Ectodermal cell (in vitro differentiated cells): ENCODE measurements at regions not wholly inside any gene's neighbourhood (a gene's known extent, or its start where the extent isn't known, plus 50 kb on each side); places are given as distances from the start of the nearest gene placed in this dataset.
"Not testable (repeated sequence)": the region's sequence is repeated elsewhere in the genome, so short reads cannot be mapped to it uniquely, and the experiment has no call there.

Source experiments
- H3K27ac ChIP-seq: 2 replicates; pipeline ENCODE4 v1.7.0; 2013; ENCODE audit warnings: mild to moderate bottlenecking, low read depth, low read length; ENCODE audit not compliant: insufficient read depth, poor library complexity, severe bottlenecking
- H3K27me3 ChIP-seq: 2 replicates; pipeline ENCODE4 v1.7.0; 2013; ENCODE audit warnings: mild to moderate bottlenecking, low read length; ENCODE audit not compliant: insufficient read depth, control insufficient read depth, poor library complexity, severe bottlenecking
- H3K36me3 ChIP-seq: one replicate; pipeline ENCODE4 v1.7.0; 2013; ENCODE audit warnings: low read length; ENCODE audit not compliant: control insufficient read depth, insufficient read depth
- H3K4me1 ChIP-seq: one replicate; pipeline ENCODE4 v1.7.0; 2013; ENCODE audit warnings: low read length; ENCODE audit not compliant: control insufficient read depth, insufficient read depth
- H3K4me3 ChIP-seq: 2 replicates; pipeline ENCODE4 v1.7.0; 2013; ENCODE audit warnings: low read depth, low read length, control low read depth; ENCODE audit not compliant: insufficient read depth
- H3K9me3 ChIP-seq: 2 replicates; pipeline ENCODE4 v1.7.0; 2013; ENCODE audit warnings: mild to moderate bottlenecking, low read length, moderate library complexity; ENCODE audit not compliant: control insufficient read depth
- WGBS, 2 experiments: methylation state at CpG; one replicate each; pipeline ENCODE4 v1.1.7; 2013; ENCODE audit warnings: missing lambda C conversion rate in 2 of 2; 5-methylcytosine and 5-hydroxymethylcytosine counted together

DNA sequence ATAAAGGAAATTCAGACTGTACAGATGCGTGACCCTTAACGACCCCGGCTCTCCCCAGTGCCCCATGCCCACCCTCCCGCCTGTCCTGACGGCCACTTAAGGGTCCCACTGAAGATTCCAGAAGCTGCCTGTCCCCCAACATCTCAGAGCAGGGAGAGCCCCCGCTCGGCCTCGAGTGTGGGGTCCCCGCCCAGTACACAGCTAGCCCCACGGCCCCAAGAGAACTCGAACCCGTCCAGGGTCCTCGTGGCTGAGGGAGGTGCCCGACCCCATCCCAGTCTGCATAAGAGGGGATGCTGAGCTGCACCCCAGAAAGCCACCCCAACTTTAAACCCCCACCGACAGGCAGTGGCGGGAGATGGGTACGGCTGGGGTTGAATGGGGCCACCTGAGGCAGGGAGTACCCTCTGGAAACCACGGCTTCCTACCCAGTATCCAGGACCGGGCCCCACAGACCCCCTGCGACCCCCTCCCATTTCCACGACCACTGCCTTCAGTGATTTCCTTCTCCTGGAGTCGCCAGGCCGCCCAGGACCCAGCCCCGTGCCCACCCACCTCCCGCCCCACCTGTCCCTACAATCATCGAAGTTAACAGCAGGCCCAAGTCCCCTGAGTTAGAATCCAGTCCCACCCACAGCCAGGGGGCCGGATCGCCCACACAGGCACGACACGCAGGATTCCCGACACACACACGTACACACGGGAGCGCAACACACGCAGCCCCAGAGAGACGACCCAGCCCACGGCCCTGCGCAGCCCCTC, 177.7 kb downstream of the SPATA31A1 start:
- not testable (repeated sequence) for H3K27me3 ChIP-seq, H3K27ac ChIP-seq, H3K9me3 ChIP-seq, H3K36me3 ChIP-seq, H3K4me1 ChIP-seq, H3K4me3 ChIP-seq
- WGBS, 2 experiments: 95 to 97% methylated on average over 23 of the region's 38 CpGs

DNA sequence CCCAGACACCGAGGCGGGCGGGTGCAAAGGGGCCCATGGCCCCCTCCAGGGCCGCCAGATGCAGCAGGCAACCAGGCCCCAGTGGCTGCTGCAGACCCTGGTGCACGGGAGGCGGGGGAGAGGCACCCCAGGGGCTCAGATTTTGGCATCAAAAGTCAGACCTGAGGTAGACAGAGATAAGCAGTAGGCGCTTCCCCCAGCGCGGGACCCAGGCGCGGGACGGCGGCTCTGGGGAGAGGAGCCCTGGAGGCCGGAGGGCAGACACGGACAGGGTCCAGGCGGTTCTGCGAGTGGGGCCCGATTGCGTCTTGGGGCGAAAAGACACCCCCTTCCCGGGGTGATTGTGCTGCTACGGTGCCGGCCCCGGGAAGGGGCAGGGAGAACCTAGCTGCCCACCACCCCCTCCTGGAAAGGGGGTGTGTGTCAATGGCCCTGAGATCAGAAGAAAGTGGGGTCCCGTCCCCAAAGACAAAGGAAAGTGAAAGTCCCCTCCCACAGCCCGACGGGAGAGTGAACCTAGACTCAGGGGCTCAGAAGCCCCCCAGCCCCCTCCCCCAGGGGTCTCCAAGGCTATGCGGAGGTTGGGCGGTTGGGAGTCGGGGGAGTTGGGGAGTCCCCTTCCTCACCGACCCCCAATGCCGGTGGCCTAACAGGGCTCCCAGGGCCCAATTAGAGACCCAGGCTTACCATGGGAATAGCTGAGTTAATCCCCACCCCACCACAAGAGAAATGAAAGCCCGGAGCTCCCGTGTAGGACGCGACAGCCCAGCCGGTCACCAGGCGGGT, 178.5 kb downstream of the SPATA31A1 start:
- H3K9me3 ChIP-seq, H3K36me3 ChIP-seq, H3K27ac ChIP-seq, H3K4me1 ChIP-seq, H3K27me3 ChIP-seq, H3K4me3 ChIP-seq: not testable (repeated sequence)
- 93 to 99% methylated on average over 10 to 13 of the region's 38 CpGs for WGBS, 2 experiments

DNA sequence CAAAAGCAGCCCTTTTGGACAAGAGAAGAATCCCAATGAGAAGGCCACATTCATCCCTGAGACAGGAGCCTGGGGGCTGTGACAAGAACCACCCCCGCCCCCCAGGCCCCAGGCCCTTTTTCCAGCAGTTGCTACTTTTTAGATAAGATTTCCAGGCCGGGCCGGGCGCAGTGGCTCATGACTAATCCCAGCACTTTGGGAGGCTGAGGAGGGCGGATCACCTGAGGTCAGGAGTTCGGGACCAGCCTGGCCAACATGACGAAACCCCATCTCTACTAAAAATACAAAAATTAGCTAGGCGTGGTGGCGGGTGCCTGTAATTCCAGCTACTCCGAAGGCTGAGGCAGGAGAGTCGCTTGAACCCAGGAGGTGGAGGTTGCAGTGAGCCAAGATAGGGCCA, 179.4 kb downstream of the SPATA31A1 start:
- 91 to 95% methylated on average over 10 of the region's 11 CpGs for WGBS, 2 experiments
- H3K4me1 ChIP-seq, H3K36me3 ChIP-seq, H3K4me3 ChIP-seq, H3K9me3 ChIP-seq, H3K27me3 ChIP-seq, H3K27ac ChIP-seq: not testable (repeated sequence)

DNA sequence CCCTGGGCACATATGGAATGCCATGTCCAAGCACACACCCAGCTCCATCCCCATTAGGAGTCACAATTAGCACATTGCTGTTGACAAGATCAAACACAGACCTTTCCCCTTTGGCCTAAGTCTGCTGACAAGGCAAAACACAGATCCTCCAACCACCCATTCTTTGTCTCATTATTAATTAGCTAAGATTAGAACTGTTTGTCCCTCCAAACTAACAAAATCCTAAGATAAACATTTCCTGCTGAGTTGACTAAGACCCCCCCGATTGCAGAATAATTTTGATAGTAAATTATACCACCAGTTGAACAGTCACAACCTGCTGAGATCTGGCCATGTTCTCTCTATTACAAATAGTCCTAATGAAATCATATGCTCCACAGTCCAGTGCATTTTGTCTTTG, 186.7 kb downstream of the SPATA31A1 start:
- H3K4me1 ChIP-seq, H3K27ac ChIP-seq, H3K4me3 ChIP-seq, H3K27me3 ChIP-seq, H3K36me3 ChIP-seq, H3K9me3 ChIP-seq: not testable (repeated sequence)
- 91% methylated on average over 1 of the region's 1 CpG; no CpG with 5 or more reads in 1 of the 2 experiments for WGBS, 2 experiments

GRCh38 chr9:39545079-39545478, 189.6 kb downstream of the SPATA31A1 start:
- H3K27me3 ChIP-seq, H3K4me1 ChIP-seq, H3K27ac ChIP-seq, H3K36me3 ChIP-seq, H3K9me3 ChIP-seq, H3K4me3 ChIP-seq: not testable (repeated sequence)

GRCh38 chr9:39550573-39550972, 195.1 kb downstream of the SPATA31A1 start:
- not testable (repeated sequence) for H3K9me3 ChIP-seq, H3K36me3 ChIP-seq, H3K27ac ChIP-seq, H3K27me3 ChIP-seq, H3K4me3 ChIP-seq, H3K4me1 ChIP-seq
- no CpG with 5 or more reads among the region's 2 CpGs for WGBS, 2 experiments

- 0 to 5% methylated on average over 1 of the region's 1 CpG for WGBS, 2 experiments
- H3K36me3 ChIP-seq, H3K9me3 ChIP-seq, H3K27me3 ChIP-seq, H3K4me3 ChIP-seq, H3K4me1 ChIP-seq: not testable (repeated sequence)
- H3K27ac ChIP-seq: peak overlapping the region; percentile 81
These were observed 196.1 kb downstream of the SPATA31A1 start for GRCh38 chr9:39551544-39551943.

DNA sequence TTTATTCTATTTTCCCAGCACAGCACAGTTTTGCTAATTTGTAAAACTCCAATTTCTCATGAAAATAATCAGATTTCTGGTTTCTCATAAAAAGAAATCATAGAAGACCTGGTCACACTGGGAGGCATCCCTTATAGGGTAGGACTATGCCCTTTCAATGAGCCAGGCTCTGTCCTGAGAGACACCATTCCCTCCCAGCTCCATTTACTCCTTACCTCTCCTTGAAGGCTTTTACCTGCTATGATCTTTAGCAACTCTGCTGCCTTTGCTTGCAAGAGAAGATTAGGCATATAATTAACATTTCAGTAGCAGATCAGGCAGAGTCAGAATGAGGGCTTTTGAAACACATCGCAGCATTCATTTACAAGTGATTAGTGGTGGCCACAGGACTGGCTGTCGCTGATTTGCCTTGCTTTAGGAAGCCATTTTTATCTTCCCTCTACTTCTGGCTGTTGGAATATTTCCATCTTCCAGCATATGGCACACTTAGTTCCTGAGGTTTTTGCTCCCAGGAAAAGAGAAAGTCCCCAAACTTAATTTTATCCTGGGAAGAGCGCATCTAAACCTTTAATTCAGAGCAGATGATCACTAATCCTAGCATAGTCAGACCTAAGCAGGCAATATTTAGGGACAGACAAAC, 196.9 kb downstream of the SPATA31A1 start:
- not testable (repeated sequence) for H3K36me3 ChIP-seq, H3K4me3 ChIP-seq, H3K27me3 ChIP-seq, H3K4me1 ChIP-seq, H3K9me3 ChIP-seq
- peak overlapping the region; percentile 81 for H3K27ac ChIP-seq
- 3% methylated on average over 2 of the region's 3 CpGs for WGBS, 2 experiments

GRCh38 chr9:39554352-39554751, 198.9 kb downstream of the SPATA31A1 start:
- not testable (repeated sequence) for H3K27ac ChIP-seq, H3K4me1 ChIP-seq, H3K4me3 ChIP-seq, H3K27me3 ChIP-seq, H3K9me3 ChIP-seq, H3K36me3 ChIP-seq
- WGBS, 2 experiments: no CpG with 5 or more reads among the region's 1 CpG

DNA sequence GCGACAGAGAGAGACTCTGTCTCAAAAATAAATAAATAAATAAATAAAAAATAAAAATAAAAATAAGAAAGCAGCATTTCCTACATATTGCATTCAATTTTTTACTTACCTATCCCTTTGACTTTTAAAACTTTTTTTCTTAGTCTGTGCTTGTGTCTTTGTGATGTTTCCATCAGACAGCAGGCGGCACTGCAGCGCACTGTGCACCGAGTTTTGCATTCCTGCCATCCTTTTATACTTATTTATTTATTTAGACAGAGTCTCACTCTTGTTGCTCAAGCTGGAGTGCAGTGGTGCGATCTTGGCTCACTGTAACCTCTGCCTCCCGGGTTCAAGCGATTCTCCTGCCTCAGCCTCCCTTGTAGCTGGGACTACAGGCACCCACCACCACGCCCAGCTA, 203.9 kb downstream of the SPATA31A1 start:
- not testable (repeated sequence) for H3K27ac ChIP-seq, H3K27me3 ChIP-seq, H3K36me3 ChIP-seq, H3K4me3 ChIP-seq, H3K9me3 ChIP-seq, H3K4me1 ChIP-seq
- WGBS, 2 experiments: 88 to 94% methylated on average over 4 to 6 of the region's 8 CpGs
